Uterus (tissue), 2 donors: ENCODE measurements at regions not wholly inside any gene's neighbourhood (a gene's known extent, or its start where the extent isn't known, plus 50 kb on each side); places are given as distances from the start of the nearest gene placed in this dataset.

ENCODE experiments used
- CTCF ChIP-seq, 4 experiments: fragments of 200-600 bp in 2 of 4; fragments of 450-650 bp in 2 of 4; sonication (generic) in 2 of 4; IDR thresholded peaks; one replicate each; pipeline ENCODE4 v1.5.1; 2016 to 2019; ENCODE audit warnings: antibody characterized with exemption in 4 of 4, mild to moderate bottlenecking in 2 of 4, moderate library complexity in 1 of 4
- POLR2A ChIP-seq, 2 donors: fragments of 450-650 bp; IDR thresholded peaks; one replicate each; pipeline ENCODE4 v1.6.1; 2016; ENCODE audit warnings: antibody characterized with exemption in 2 of 2, mild to moderate bottlenecking in 1 of 2, moderate library complexity in 1 of 2

GRCh38 chr1:188425687-188426086, 1596.9 kb downstream of the PLA2G4A start:
- TF ChIP-seq CTCF (IDR thresholded peaks at IDR 0.05) (no peak), POLR2A (IDR thresholded peaks at IDR 0.05) (no peak)
